ENCODE measurements at regions not wholly inside any gene's neighbourhood (a gene's known extent, or its start where the extent isn't known, plus 50 kb on each side); places are given as distances from the start of the nearest gene placed in this dataset.

GRCh38 chr13:51017516-51017915 lies 93.6 kb downstream of the C13orf42 start:
- TF ChIP-seq CREB1 (CRISPR knock-in tag; IDR thresholded peaks at IDR 0.05; ENCODE audit: low read depth) (no peak), CTCF (conservative IDR thresholded peaks at IDR 0.05; ENCODE audit: low read depth in 2 of 2) (no peak), EZH2 (IDR thresholded peaks at IDR 0.05; ENCODE audit: low read depth, unreplicated experiment) (no peak), STAT1 (IDR thresholded peaks at IDR 0.05; ENCODE audit: unreplicated experiment) (no peak), ZNF331 (CRISPR knock-in tag; IDR thresholded peaks at IDR 0.05; ENCODE audit: low read depth) (no peak), REST (IDR thresholded peaks at IDR 0.05; ENCODE audit: unreplicated experiment) (no peak), EZH2phosphoT487 (IDR thresholded peaks at IDR 0.05; ENCODE audit: unreplicated experiment) (no peak), POLR2AphosphoS5 (IDR thresholded peaks at IDR 0.05; ENCODE audit: low read depth) (no peak), ETS1 (IDR thresholded peaks at IDR 0.05) (no peak), JUNB (IDR thresholded peaks at IDR 0.05; ENCODE audit: unreplicated experiment) (no peak), NANOG (IDR thresholded peaks at IDR 0.05; ENCODE audit: borderline replicate concordance) (no peak), ZNF114 (CRISPR knock-in tag; IDR thresholded peaks at IDR 0.05) (no peak)

All from GM23338 (cell line).